HepG2 (cell line): ENCODE measurements at regions not wholly inside any gene's neighbourhood (a gene's known extent, or its start where the extent isn't known, plus 50 kb on each side); places are given as distances from the start of the nearest gene placed in this dataset.

ENCODE experiments used
- ATAC-seq: fragments of 200-7000 bp; cut with Tn5 transposase; 3 replicates; pipeline ENCODE4 v1.9.1; 2020; ENCODE audit warnings: mild to moderate bottlenecking, moderate library complexity
- BruUV-seq: library from RNA; stranded (reverse); fragments of 400-500 nt; replicated peaks from 2 replicates; lab custom pipeline; 2021; lab: Mats Ljungman, UMichigan
- CTCF ChIA-PET: fragments of 300-600 bp; formaldehyde crosslinking; extraction: SDS; loops from one replicate; lab custom pipeline; 2021; ENCODE audit warnings: low total read pairs, inconsistent platforms, low intra/inter-chr PET ratio; lab: Yijun Ruan, JAX
- POLR2A ChIA-PET: fragments of 350-600 bp; sonication (Branson Sonifier 250); formaldehyde crosslinking; loops from one replicate; lab custom pipeline; 2020; ENCODE audit warnings: antibody characterized with exemption, inconsistent platforms; lab: Yijun Ruan, JAX
- DNase-seq: peaks from one replicate; pipeline ENCODE4 v3.0.0-alpha.2; 2015; ENCODE audit warnings: low spot score
- FAIRE-seq: peaks from 3 replicates; lab custom pipeline; 2011; peaks lifted over from hg19 to GRCh38; lab: Jason Lieb, UNC
- H2AFZ ChIP-seq: one replicate; pipeline ENCODE4 v1.6.1; 2011; ENCODE audit warnings: low read length, inconsistent platforms
- H3K27ac ChIP-seq: fragments of 300-600 bp; 3 replicates; pipeline ENCODE4 v1.8.0; 2011; ENCODE audit warnings: mixed run types, mild to moderate bottlenecking, mixed read lengths, low read length, inconsistent platforms; ENCODE audit not compliant: insufficient read depth; ENCODE audit errors: extremely low read length
- H3K27me3 ChIP-seq, 2 experiments: fragments of 200-600 bp in 1 of 2; 2 replicates in 1 of 2; 3 replicates in 1 of 2; pipeline versions ENCODE4 v1.6.0 to v1.8.0; 2011; ENCODE audit warnings: low read length in 2 of 2, mild to moderate bottlenecking in 2 of 2, moderate library complexity in 2 of 2, inconsistent platforms in 1 of 2; ENCODE audit not compliant: insufficient read depth in 2 of 2, control insufficient read depth in 1 of 2
- H3K36me3 ChIP-seq, 2 experiments: fragments of 200-600 bp in 1 of 2; replicated peaks in 1 of 2; 2 replicates in 1 of 2; 3 replicates in 1 of 2; pipeline versions ENCODE4 v1.5.1 to v1.8.0; 2011; ENCODE audit warnings: low read length in 2 of 2, inconsistent platforms in 1 of 2; ENCODE audit not compliant: insufficient read depth in 2 of 2, control insufficient read depth in 1 of 2
- H3K4me1 ChIP-seq: 2 replicates; pipeline ENCODE4 v1.5.1; 2012; ENCODE audit warnings: low read length, inconsistent platforms; ENCODE audit not compliant: insufficient read depth
- H3K4me2 ChIP-seq: 2 replicates; pipeline ENCODE4 v1.6.0; 2011; ENCODE audit warnings: low read depth, low read length, inconsistent platforms
- H3K4me3 ChIP-seq, 3 experiments: fragments of 200-600 bp in 1 of 3; sonication (generic), shearing (Covaris generic) in 1 of 3; replicated peaks in 1 of 3; 2 replicates each; pipeline ENCODE4 v1.5.1; 2011 to 2016; ENCODE audit warnings: low read length in 3 of 3, inconsistent platforms in 2 of 3, low read depth in 2 of 3, mild to moderate bottlenecking in 2 of 3, control low read depth in 1 of 3, mixed read lengths in 1 of 3; ENCODE audit not compliant: insufficient read depth in 1 of 3
- H3K79me2 ChIP-seq: one replicate; pipeline ENCODE4 v1.6.1; 2011; ENCODE audit warnings: low read length, inconsistent platforms; ENCODE audit not compliant: insufficient read depth
- H3K9ac ChIP-seq: 2 replicates; pipeline ENCODE4 v1.6.0; 2011; ENCODE audit warnings: mild to moderate bottlenecking, low read depth, low read length, inconsistent platforms; ENCODE audit not compliant: insufficient read depth
- H3K9me3 ChIP-seq: 2 replicates; pipeline ENCODE4 v1.5.1; 2012; ENCODE audit warnings: mild to moderate bottlenecking, low read length
- H4K20me1 ChIP-seq: 2 replicates; pipeline ENCODE4 v1.6.0; 2011; ENCODE audit warnings: inconsistent platforms, mild to moderate bottlenecking, low read length, moderate library complexity; ENCODE audit not compliant: insufficient read depth
- ADNP ChIP-seq: sonication (generic); formaldehyde crosslinking; IDR thresholded peaks from 2 replicates; pipeline ENCODE4 v1.4.0; 2020; ENCODE audit warnings: missing genetic modification reagents
- CHD2 ChIP-seq: IDR thresholded peaks from 2 replicates; pipeline ENCODE4 v1.6.1; 2011; ENCODE audit warnings: low read depth, low read length, improper control_type of control experiment
- CREB1 ChIP-seq, 2 experiments: fragments of 450-650 bp in 1 of 2; IDR thresholded peaks; 2 replicates each; pipeline ENCODE4 v1.6.1; 2016 to 2017; ENCODE audit warnings: control low read depth in 1 of 2, mild to moderate bottlenecking in 1 of 2, missing compliant biosample characterization in 1 of 2, missing genetic modification characterization in 1 of 2
- GMEB2 ChIP-seq: IDR thresholded peaks from 2 replicates; pipeline ENCODE4 v1.6.1; 2016; ENCODE audit warnings: missing biosample characterization, missing genetic modification reagents, low read depth
- HIVEP1 ChIP-seq: sonication (generic); formaldehyde crosslinking; IDR thresholded peaks from 2 replicates; pipeline ENCODE4 v1.4.0; 2020; ENCODE audit warnings: mild to moderate bottlenecking, missing genetic modification reagents
- REXO4 ChIP-seq: sonication (generic); formaldehyde crosslinking; IDR thresholded peaks from 2 replicates; pipeline ENCODE4 v1.8.0; 2022; ENCODE audit warnings: missing genetic modification reagents, mild to moderate bottlenecking, borderline replicate concordance
- RFXANK ChIP-seq: IDR thresholded peaks from 2 replicates; pipeline ENCODE4 v1.6.1; 2016
- SALL2 ChIP-seq: sonication (generic); formaldehyde crosslinking; IDR thresholded peaks from 2 replicates; pipeline ENCODE4 v1.8.1; 2023; ENCODE audit warnings: mild to moderate bottlenecking, missing genetic modification reagents, inconsistent platforms
- SETDB1 ChIP-seq: sonication (generic); formaldehyde crosslinking; IDR thresholded peaks from 2 replicates; pipeline ENCODE4 v1.5.1; 2020; ENCODE audit warnings: missing genetic modification reagents, mild to moderate bottlenecking, borderline replicate concordance
- ZBTB7A ChIP-seq: sonication (generic); formaldehyde crosslinking; IDR thresholded peaks from 2 replicates; pipeline ENCODE4 v1.8.0; 2022; ENCODE audit warnings: mild to moderate bottlenecking, missing genetic modification reagents
- ZFP36L1 ChIP-seq: sonication (generic); formaldehyde crosslinking; IDR thresholded peaks from 2 replicates; pipeline ENCODE4 v1.8.0; 2022; ENCODE audit warnings: mild to moderate bottlenecking, missing genetic modification reagents, moderate library complexity
- ZKSCAN1 ChIP-seq: fragments of 150-350 bp; IDR thresholded peaks from 2 replicates; pipeline ENCODE4 v1.6.1; 2014; ENCODE audit warnings: low read length
- ZNF546 ChIP-seq: sonication (generic); formaldehyde crosslinking; conservative IDR thresholded peaks from 2 replicates; pipeline ENCODE4 v1.8.1; 2023; ENCODE audit warnings: mild to moderate bottlenecking, missing genetic modification reagents
- ZNF850 ChIP-seq: sonication (generic); formaldehyde crosslinking; conservative IDR thresholded peaks from 2 replicates; pipeline ENCODE4 v1.9.0; 2021; ENCODE audit warnings: mild to moderate bottlenecking, missing genetic modification reagents
- ZSCAN29 ChIP-seq: sonication (generic); formaldehyde crosslinking; conservative IDR thresholded peaks from 2 replicates; pipeline ENCODE4 v1.4.0; 2020; ENCODE audit warnings: mild to moderate bottlenecking, missing genetic modification reagents
- WGBS: methylation state at CpG from one replicate; pipeline ENCODE4 v1.1.6; 2017; ENCODE audit warnings: low lambda C conversion rate; 5-methylcytosine and 5-hydroxymethylcytosine counted together
- in situ Hi-C: cut with HindIII; loops from 2 replicates; pipeline ENCODE4 v1.10.0; 2017; ENCODE audit warnings: low pct_unique_long_range_greater_than_20kb; ENCODE audit not compliant: extremely low pct_ligation_motif_present
- intact Hi-C: fragments of 100-400 bp; cut with micrococcal nuclease; formaldehyde crosslinking; loops from one replicate; pipeline ENCODE4 v1.10.0; 2022; ENCODE audit not compliant: unreplicated experiment
- TF ChIP-seq, protein P1 (sequence below): sonication (generic); formaldehyde crosslinking; IDR thresholded peaks from 2 replicates; pipeline ENCODE4 v1.4.0; 2020; ENCODE audit warnings: missing genetic modification reagents, mild to moderate bottlenecking, borderline replicate concordance

DNA sequence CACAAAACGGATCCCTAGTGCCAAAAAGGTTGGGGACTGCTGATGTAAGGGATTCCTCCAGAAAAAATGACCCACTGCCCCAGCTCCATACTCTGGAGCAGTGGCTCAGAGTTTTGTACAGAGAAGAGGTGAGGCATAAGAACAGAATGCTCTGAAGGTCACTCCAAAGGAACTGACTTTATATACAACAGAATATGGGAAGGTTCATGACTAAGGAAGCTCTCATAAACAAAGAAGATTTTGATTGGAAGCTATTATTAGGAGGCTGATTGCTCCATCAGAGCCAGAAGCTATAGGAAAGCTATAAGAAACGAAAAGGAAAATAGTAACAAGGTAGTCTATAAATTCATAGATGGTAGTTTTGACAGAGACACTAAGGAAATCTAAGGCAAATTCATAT, 203.1 kb downstream of the SLC7A11 start:
- DNase-seq (no peak), FAIRE-seq (no peak), ATAC-seq (no peak)
- no peak overlapping the region for H3K27ac ChIP-seq
- TF ChIP-seq SETDB1 (CRISPR knock-in tag) (no peak), ZFP36L1 (CRISPR knock-in tag) (no peak), SALL2 (CRISPR knock-in tag) (no peak), RFXANK (CRISPR knock-in tag) (no peak), ZNF850 (CRISPR knock-in tag) (no peak), CREB1 (IDR thresholded peaks at IDR 0.05) (no peak), CREB1 (CRISPR knock-in tag; IDR thresholded peaks at IDR 0.05) (no peak), ZKSCAN1 (no peak), REXO4 (CRISPR knock-in tag) (no peak), CHD2 (no peak), ZBTB7A (no peak), ADNP (CRISPR knock-in tag) (no peak), HIVEP1 (CRISPR knock-in tag) (no peak), ZSCAN29 (CRISPR knock-in tag) (no peak), GMEB2 (CRISPR knock-in tag) (no peak), ZNF546 (CRISPR knock-in tag) (no peak)
- TF ChIP-seq, protein P1, sequence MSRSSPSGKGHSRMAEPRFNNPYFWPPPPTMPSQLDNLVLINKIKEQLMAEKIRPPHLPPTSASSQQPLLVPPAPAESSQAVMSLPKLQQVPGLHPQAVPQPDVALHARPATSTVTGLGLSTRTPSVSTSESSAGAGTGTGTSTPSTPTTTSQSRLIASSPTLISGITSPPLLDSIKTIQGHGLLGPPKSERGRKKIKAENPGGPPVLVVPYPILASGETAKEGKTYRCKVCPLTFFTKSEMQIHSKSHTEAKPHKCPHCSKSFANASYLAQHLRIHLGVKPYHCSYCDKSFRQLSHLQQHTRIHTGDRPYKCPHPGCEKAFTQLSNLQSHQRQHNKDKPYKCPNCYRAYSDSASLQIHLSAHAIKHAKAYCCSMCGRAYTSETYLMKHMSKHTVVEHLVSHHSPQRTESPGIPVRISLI (CRISPR knock-in tag): no peak
- intact Hi-C loops (loop anchor here (5.0 to 10.0 kb wide), 2 partner anchors 206 to 518 kb away; partner anchors contain the start of gene SLC7A11), in situ Hi-C loops (loop anchor here (5.0 to 25.0 kb wide), 4 partner anchors 58 to 643 kb away; no protein-coding TSS in a partner anchor)
- no peak overlapping the region for H3K9ac ChIP-seq
- ChIA-PET CTCF (no interaction called here), POLR2A (no interaction called here)
- BruUV-seq: no TSS peak
- H3K4me2 ChIP-seq: no peak overlapping the region
- H3K4me1 ChIP-seq: no peaks in the 10 kb centered on the region
- no peaks in the 10 kb centered on the region for H3K9me3 ChIP-seq
- no peaks in the 10 kb centered on the region for H4K20me1 ChIP-seq
- WGBS: 2% methylated on average over 2 of the region's 2 CpGs
- no peaks in the 10 kb centered on the region for H3K79me2 ChIP-seq
- no peak overlapping the region for H2AFZ ChIP-seq
- H3K27me3 ChIP-seq: no peaks in the 10 kb centered on the region
- H3K36me3 ChIP-seq: no peaks in the 10 kb centered on the region
- H3K4me3 ChIP-seq: no peak overlapping the region
